ENCODE measurements at regions not wholly inside any gene's neighbourhood (a gene's known extent, or its start where the extent isn't known, plus 50 kb on each side); places are given as distances from the start of the nearest gene placed in this dataset.
"Not testable (repeated sequence)": the region's sequence is repeated elsewhere in the genome, so short reads cannot be mapped to it uniquely, and the experiment has no call there.

GRCh38 chr3:13149330-13150108, 76.3 kb upstream of the IQSEC1 start:
- DNase-seq = no peak

GRCh38 chr3:13148561-13149329, 75.5 kb upstream of the IQSEC1 start:
- peak in 1 of 14 donors; percentile 13 for DNase-seq

GRCh38 chr3:13148126-13148525, 74.9 kb upstream of the IQSEC1 start:
- no peak for DNase-seq

GRCh38 chr3:13147344-13147743, 74.1 kb upstream of the IQSEC1 start:
- no peak for DNase-seq

GRCh38 chr3:13146643-13147143, 73.5 kb upstream of the IQSEC1 start:
- no peak for DNase-seq

- no peak for DNase-seq
Observed at GRCh38 chr3:13145826-13146642, 72.8 kb upstream of the IQSEC1 start.

GRCh38 chr3:13145131-13145825, 72.0 kb upstream of the IQSEC1 start:
- DNase-seq = no peak

- no peak for DNase-seq
Observed at GRCh38 chr3:13144163-13145023, 71.2 kb upstream of the IQSEC1 start.

- DNase-seq = no peak
Observed at GRCh38 chr3:13143381-13144004, 70.3 kb upstream of the IQSEC1 start.

- no peak for DNase-seq
Observed at GRCh38 chr3:13142552-13143380, 69.5 kb upstream of the IQSEC1 start.

GRCh38 chr3:13141991-13142412, 68.8 kb upstream of the IQSEC1 start:
- no peak for DNase-seq

- DNase-seq = no peak
Observed at GRCh38 chr3:13141183-13141582, 68.0 kb upstream of the IQSEC1 start.

GRCh38 chr3:13140596-13140995, 67.4 kb upstream of the IQSEC1 start:
- DNase-seq = no peak

GRCh38 chr3:13139471-13140065, 66.3 kb upstream of the IQSEC1 start:
- no peak for DNase-seq

GRCh38 chr3:13138833-13139145, 65.6 kb upstream of the IQSEC1 start:
- no peak for DNase-seq

GRCh38 chr3:13137941-13138832, 65.0 kb upstream of the IQSEC1 start:
- DNase-seq = no peak

GRCh38 chr3:13136848-13137247, 63.6 kb upstream of the IQSEC1 start:
- DNase-seq = not testable (repeated sequence)

- no peak for DNase-seq
Observed at GRCh38 chr3:13136426-13136825, 63.2 kb upstream of the IQSEC1 start.

All from C1 segment of cervical spinal cord (tissue), 14 donors.